ENCODE measurements at regions not wholly inside any gene's neighbourhood (a gene's known extent, or its start where the extent isn't known, plus 50 kb on each side); places are given as distances from the start of the nearest gene placed in this dataset.

- ATAC-seq (ENCODE audit: low read depth) (no peak), DNase-seq (no peak)
- no peak overlapping the region for H2AK5ac ChIP-seq (ENCODE audit: low read depth, low read length)
- H2BK120ac ChIP-seq (ENCODE audit: low read depth, low read length), result no peak overlapping the region
- H3K14ac ChIP-seq (replicated peaks; ENCODE audit: low read depth, low read length), result no peak overlapping the region
- no TSS peak for BruUV-seq (replicated peaks)
- H3K9ac ChIP-seq (ENCODE audit: low read depth, low read length), result no peak overlapping the region
- no peak overlapping the region for H3K23ac ChIP-seq (ENCODE audit: low read depth, low read length)
- no peak overlapping the region for H3K4me3 ChIP-seq (ENCODE audit: insufficient read depth, low read depth, low read length)
- H3K4me2 ChIP-seq (ENCODE audit: low read depth, low read length), result no peak overlapping the region
- POLR2A ChIA-PET (ENCODE audit: unreplicated experiment), result no interaction called here
- dilution Hi-C loops (cut with HindIII; ENCODE audit: low sequenced_read_pairs, unreplicated experiment), result no loop called here
- H3K4me1 ChIP-seq (ENCODE audit: control insufficient read depth, insufficient read depth, low read length), result no peaks in the 10 kb centered on the region
- H3K18ac ChIP-seq (ENCODE audit: low read depth, low read length), result no peak overlapping the region
- H2AFZ ChIP-seq (replicated peaks; ENCODE audit: low read length, poor library complexity), result no peak overlapping the region
- peaks cover 76% of the 10 kb centered on the region for H3K9me3 ChIP-seq (ENCODE audit: control insufficient read depth, insufficient read depth, low read length)
- in situ Hi-C loops (cut with MboI; ENCODE audit: low sequenced_read_pairs), result no loop called here
- H3K36me3 ChIP-seq (ENCODE audit: control insufficient read depth, insufficient read depth, low read length), result no peaks in the 10 kb centered on the region
- no peak overlapping the region for H2BK5ac ChIP-seq (ENCODE audit: low read depth, low read length, poor library complexity, severe bottlenecking)
- 45% methylated on average over 4 of the region's 31 CpGs; no CpG with 5 or more reads in 1 of the 2 experiments for whole genome bisulfite sequencing, 2 experiments (ENCODE audit: extremely low coverage in 2 of 2, insufficient read length in 1 of 2)
- no peak overlapping the region for H2BK20ac ChIP-seq (ENCODE audit: low read depth, low read length)
- no peak overlapping the region for H3K4ac ChIP-seq (ENCODE audit: low read depth, low read length)
- H4K8ac ChIP-seq (ENCODE audit: low read depth in 2 of 2, low read length in 2 of 2), result no peak overlapping the region
- no peaks in the 10 kb centered on the region for H3K9me1 ChIP-seq (ENCODE audit: insufficient read depth, low read length)
- no peak overlapping the region for H2BK15ac ChIP-seq (ENCODE audit: low read depth, low read length)
- no peak overlapping the region for H4K91ac ChIP-seq (ENCODE audit: insufficient read depth, low read depth, low read length)
- no peak overlapping the region for H2AK9ac ChIP-seq (replicated peaks; ENCODE audit: low read depth, low read length, poor library complexity)
- H3K27me3 ChIP-seq (ENCODE audit: control insufficient read depth, insufficient read depth, low read length), result no peaks in the 10 kb centered on the region
- no peak overlapping the region for H4K5ac ChIP-seq (ENCODE audit: low read depth, low read length)
- CTCF ChIA-PET, result no interaction called here
- no peaks in the 10 kb centered on the region for H4K20me1 ChIP-seq (ENCODE audit: insufficient read depth, low read length)
- H3K27ac ChIP-seq (ENCODE audit: insufficient read depth, low read length), result no peak overlapping the region
- TF ChIP-seq RCOR1 (IDR thresholded peaks at IDR 0.05; ENCODE audit: insufficient replicate concordance, low read length) (no peak), MAFK (IDR thresholded peaks at IDR 0.05; ENCODE audit: low read depth, low read length) (no peak), MAZ (IDR thresholded peaks at IDR 0.05; ENCODE audit: borderline replicate concordance, low read depth, low read length) (no peak), CEBPB (IDR thresholded peaks at IDR 0.05; ENCODE audit: low read depth, low read length) (no peak), MXI1 (IDR thresholded peaks at IDR 0.05; ENCODE audit: borderline replicate concordance, low read depth, low read length) (no peak), RFX5 (IDR thresholded peaks at IDR 0.05; ENCODE audit: low read depth, low read length) (no peak), NFE2L2 (IDR thresholded peaks at IDR 0.05; ENCODE audit: low read depth, low read length) (no peak), RAD21 (IDR thresholded peaks at IDR 0.05; ENCODE audit: low read length) (no peak), FOS (IDR thresholded peaks at IDR 0.05; ENCODE audit: low read depth, low read length) (no peak), SMC3 (IDR thresholded peaks at IDR 0.05; ENCODE audit: low read depth, low read length) (no peak), ELK1 (IDR thresholded peaks at IDR 0.05; ENCODE audit: borderline replicate concordance, low read depth, low read length) (no peak), CHD1 (IDR thresholded peaks at IDR 0.05; ENCODE audit: low read depth, low read length) (no peak), USF2 (IDR thresholded peaks at IDR 0.05; ENCODE audit: low read depth, low read length) (no peak), BHLHE40 (IDR thresholded peaks at IDR 0.05; ENCODE audit: low read depth, low read length) (no peak), CTCF (conservative IDR thresholded peaks at IDR 0.05; ENCODE audit: low read depth, low read length) (no peak), POLR2A (IDR thresholded peaks at IDR 0.05; ENCODE audit: low read depth, low read length) (no peak)
- intact Hi-C loops (cut with micrococcal nuclease), result no loop called here
- no peak overlapping the region for H3K56ac ChIP-seq (ENCODE audit: extremely low read depth, insufficient read depth, low read length)
- no peaks in the 10 kb centered on the region for H3K79me1 ChIP-seq (ENCODE audit: low read depth in 1 of 2, low read length in 2 of 2)
Observed at GRCh38 chr1:2911421-2912178, 109.7 kb upstream of the ACTRT2 start.

All from IMR-90 (cell line).